ENCODE measurements at regions not wholly inside any gene's neighbourhood (a gene's known extent, or its start where the extent isn't known, plus 50 kb on each side); places are given as distances from the start of the nearest gene placed in this dataset.

DNA sequence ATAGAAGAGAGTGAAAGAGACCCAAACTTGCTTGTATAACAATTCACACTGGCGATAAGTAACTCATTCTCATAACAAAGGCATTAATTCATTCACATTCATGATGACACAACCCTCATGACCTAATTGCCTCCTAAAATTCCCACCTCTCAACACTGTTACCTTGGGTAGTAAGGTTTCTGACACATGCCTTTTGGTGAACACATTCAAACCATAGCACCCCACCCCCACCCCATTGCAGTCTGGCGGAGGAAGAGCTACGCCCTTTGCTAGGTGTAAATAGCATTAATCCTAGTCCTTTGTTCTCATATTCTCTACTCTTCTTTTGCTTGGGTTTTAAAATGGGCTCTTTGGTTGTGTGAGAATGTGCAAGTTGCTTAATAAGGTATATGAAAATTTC lies 361.5 kb downstream of the DSEL start:
- Histone ChIP-seq H2AFZ (ENCODE audit: low read depth, low read length, poor library complexity, severe bottlenecking) (no peak overlapping the region), H3K4me3 (replicated peaks in 1 of 2; ENCODE audit: low read depth in 1 of 2, low read length in 2 of 2) (no peak overlapping the region), H3K4me2 (ENCODE audit: low read length) (no peak overlapping the region), H3K9me3 (ENCODE audit: control insufficient read depth in 1 of 2, insufficient read depth in 1 of 2, low read depth in 1 of 2, low read length in 2 of 2) (peaks cover 6 to 17% of the 10 kb centered on the region in 2 experiments; a peak in 3 of 4 replicates), H3K27me3 (ENCODE audit: insufficient read depth, low read length) (no peaks in the 10 kb centered on the region), H4K20me1 (ENCODE audit: insufficient read depth) (no peaks in the 10 kb centered on the region), H3K9ac (ENCODE audit: low read length) (no peak overlapping the region), H3K36me3 (ENCODE audit: control insufficient read depth in 1 of 2, insufficient read depth in 2 of 2, low read length in 2 of 2) (no peaks in the 10 kb centered on the region), H3K9me2 (ENCODE audit: insufficient read depth) (no peaks in the 10 kb centered on the region), H3K27ac (ENCODE audit: low read depth, low read length) (no peak overlapping the region), H3K79me2 (ENCODE audit: insufficient read depth, low read length) (no peaks in the 10 kb centered on the region), H3K4me1 (ENCODE audit: control insufficient read depth in 1 of 2, insufficient read depth in 2 of 2, low read length in 2 of 2) (no peaks in the 10 kb centered on the region)
- ChIA-PET RAD21 (ENCODE audit: low non-redundant PET in 1 of 2, low total read pairs in 2 of 2, uncharacterized antibody in 2 of 2, unreplicated experiment in 2 of 2) (no interaction called here), POLR2A (no interaction called here), CTCF (no interaction called here)
- TF ChIP-seq, protein P1, sequence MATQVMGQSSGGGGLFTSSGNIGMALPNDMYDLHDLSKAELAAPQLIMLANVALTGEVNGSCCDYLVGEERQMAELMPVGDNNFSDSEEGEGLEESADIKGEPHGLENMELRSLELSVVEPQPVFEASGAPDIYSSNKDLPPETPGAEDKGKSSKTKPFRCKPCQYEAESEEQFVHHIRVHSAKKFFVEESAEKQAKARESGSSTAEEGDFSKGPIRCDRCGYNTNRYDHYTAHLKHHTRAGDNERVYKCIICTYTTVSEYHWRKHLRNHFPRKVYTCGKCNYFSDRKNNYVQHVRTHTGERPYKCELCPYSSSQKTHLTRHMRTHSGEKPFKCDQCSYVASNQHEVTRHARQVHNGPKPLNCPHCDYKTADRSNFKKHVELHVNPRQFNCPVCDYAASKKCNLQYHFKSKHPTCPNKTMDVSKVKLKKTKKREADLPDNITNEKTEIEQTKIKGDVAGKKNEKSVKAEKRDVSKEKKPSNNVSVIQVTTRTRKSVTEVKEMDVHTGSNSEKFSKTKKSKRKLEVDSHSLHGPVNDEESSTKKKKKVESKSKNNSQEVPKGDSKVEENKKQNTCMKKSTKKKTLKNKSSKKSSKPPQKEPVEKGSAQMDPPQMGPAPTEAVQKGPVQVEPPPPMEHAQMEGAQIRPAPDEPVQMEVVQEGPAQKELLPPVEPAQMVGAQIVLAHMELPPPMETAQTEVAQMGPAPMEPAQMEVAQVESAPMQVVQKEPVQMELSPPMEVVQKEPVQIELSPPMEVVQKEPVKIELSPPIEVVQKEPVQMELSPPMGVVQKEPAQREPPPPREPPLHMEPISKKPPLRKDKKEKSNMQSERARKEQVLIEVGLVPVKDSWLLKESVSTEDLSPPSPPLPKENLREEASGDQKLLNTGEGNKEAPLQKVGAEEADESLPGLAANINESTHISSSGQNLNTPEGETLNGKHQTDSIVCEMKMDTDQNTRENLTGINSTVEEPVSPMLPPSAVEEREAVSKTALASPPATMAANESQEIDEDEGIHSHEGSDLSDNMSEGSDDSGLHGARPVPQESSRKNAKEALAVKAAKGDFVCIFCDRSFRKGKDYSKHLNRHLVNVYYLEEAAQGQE (IDR thresholded peaks at IDR 0.05; ENCODE audit: low read depth) = no peak
- no peak for TF ChIP-seq YY1 (IDR thresholded peaks at IDR 0.05; ENCODE audit: extremely low read depth, insufficient replicate concordance, low read depth, low read length)
- TF ChIP-seq FOSL1 (IDR thresholded peaks at IDR 0.05; ENCODE audit: low read depth) = no peak
- no peak for TF ChIP-seq ELF1 (IDR thresholded peaks at IDR 0.05; ENCODE audit: borderline replicate concordance, low read depth)
- no peak for TF ChIP-seq JUND (IDR thresholded peaks at IDR 0.05)
- no peak for TF ChIP-seq CEBPB (IDR thresholded peaks at IDR 0.05; ENCODE audit: low read depth)
- TF ChIP-seq TCF7L2 (IDR thresholded peaks at IDR 0.05; ENCODE audit: borderline replicate concordance, extremely low read depth, insufficient read depth, insufficient read length) = no peak
- TF ChIP-seq SRF (IDR thresholded peaks at IDR 0.05; ENCODE audit: low read depth) = no peak
- TF ChIP-seq, protein P2, sequence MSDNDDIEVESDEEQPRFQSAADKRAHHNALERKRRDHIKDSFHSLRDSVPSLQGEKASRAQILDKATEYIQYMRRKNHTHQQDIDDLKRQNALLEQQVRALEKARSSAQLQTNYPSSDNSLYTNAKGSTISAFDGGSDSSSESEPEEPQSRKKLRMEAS (IDR thresholded peaks at IDR 0.05) = no peak
- no peak for TF ChIP-seq EZH2 (IDR thresholded peaks at IDR 0.05)
- DNase-seq (ENCODE audit: low read depth, low spot score) (no peak), ATAC-seq (no peak)
- intact Hi-C loops (cut with micrococcal nuclease) = no loop called here
- BruUV-seq (replicated peaks) = no TSS peak

Measured in HCT116 (cell line).